HL-60 (cell line): ENCODE measurements at regions not wholly inside any gene's neighbourhood (a gene's known extent, or its start where the extent isn't known, plus 50 kb on each side); places are given as distances from the start of the nearest gene placed in this dataset.

ENCODE experiments used
- POLR2AphosphoS5 ChIP-seq: IDR thresholded peaks from 2 replicates; pipeline ENCODE4 v1.6.1; 2012; ENCODE audit warnings: low read depth
- REST ChIP-seq: IDR thresholded peaks from 2 replicates; pipeline ENCODE4 v1.6.1; 2012; ENCODE audit warnings: low read depth; ENCODE audit not compliant: insufficient replicate concordance
- TF ChIP-seq, protein P1 (sequence below): IDR thresholded peaks from one replicate; pipeline ENCODE4 v1.5.1; 2011; ENCODE audit warnings: low read length, control low read depth, inconsistent platforms; ENCODE audit not compliant: insufficient read depth

DNA sequence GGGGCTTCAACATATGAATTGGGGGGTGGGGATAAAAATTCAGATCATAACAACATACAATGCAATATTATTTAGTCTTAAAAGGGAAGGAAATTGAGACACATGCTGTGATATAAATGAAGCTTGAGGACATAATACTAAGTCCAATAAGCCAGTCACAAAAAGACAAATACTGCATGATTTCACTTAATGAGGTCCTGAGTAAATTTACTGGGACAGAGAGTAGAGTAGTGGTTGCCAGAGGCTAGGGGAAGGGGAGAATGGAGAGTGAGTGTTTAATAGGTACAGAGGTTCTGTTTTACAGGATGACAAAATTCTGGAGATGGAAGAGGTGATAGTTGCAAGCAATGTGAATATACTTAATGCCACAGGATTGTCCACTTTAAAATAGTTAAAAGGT lies 89.2 kb upstream of the RAPGEF2 start:
- TF ChIP-seq, protein P1, sequence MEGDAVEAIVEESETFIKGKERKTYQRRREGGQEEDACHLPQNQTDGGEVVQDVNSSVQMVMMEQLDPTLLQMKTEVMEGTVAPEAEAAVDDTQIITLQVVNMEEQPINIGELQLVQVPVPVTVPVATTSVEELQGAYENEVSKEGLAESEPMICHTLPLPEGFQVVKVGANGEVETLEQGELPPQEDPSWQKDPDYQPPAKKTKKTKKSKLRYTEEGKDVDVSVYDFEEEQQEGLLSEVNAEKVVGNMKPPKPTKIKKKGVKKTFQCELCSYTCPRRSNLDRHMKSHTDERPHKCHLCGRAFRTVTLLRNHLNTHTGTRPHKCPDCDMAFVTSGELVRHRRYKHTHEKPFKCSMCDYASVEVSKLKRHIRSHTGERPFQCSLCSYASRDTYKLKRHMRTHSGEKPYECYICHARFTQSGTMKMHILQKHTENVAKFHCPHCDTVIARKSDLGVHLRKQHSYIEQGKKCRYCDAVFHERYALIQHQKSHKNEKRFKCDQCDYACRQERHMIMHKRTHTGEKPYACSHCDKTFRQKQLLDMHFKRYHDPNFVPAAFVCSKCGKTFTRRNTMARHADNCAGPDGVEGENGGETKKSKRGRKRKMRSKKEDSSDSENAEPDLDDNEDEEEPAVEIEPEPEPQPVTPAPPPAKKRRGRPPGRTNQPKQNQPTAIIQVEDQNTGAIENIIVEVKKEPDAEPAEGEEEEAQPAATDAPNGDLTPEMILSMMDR, result no peak
- TF ChIP-seq POLR2AphosphoS5 (no peak), REST (no peak)
